Neural progenitor cell (in vitro differentiated cells): ENCODE measurements at regions not wholly inside any gene's neighbourhood (a gene's known extent, or its start where the extent isn't known, plus 50 kb on each side); places are given as distances from the start of the nearest gene placed in this dataset.

Experiments
- EZH2 ChIP-seq: fragments of 200-600 bp; sonication (generic); IDR thresholded peaks from 2 replicates; pipeline ENCODE4 v1.6.1; 2017; ENCODE audit warnings: antibody characterized with exemption, mild to moderate bottlenecking, moderate library complexity
- EZH2phosphoT487 ChIP-seq: fragments of 200-600 bp; sonication (generic); IDR thresholded peaks from 2 replicates; pipeline ENCODE4 v1.6.1; 2017; ENCODE audit warnings: antibody characterized with exemption
- TF ChIP-seq, protein P1 (sequence below): fragments of 200-600 bp; sonication (generic); IDR thresholded peaks from 2 replicates; pipeline ENCODE4 v1.5.1; 2017; ENCODE audit warnings: antibody characterized with exemption, mild to moderate bottlenecking

GRCh38 chr6:21396313-21396712 lies 197.2 kb upstream of the SOX4 start:
- TF ChIP-seq, protein P1, sequence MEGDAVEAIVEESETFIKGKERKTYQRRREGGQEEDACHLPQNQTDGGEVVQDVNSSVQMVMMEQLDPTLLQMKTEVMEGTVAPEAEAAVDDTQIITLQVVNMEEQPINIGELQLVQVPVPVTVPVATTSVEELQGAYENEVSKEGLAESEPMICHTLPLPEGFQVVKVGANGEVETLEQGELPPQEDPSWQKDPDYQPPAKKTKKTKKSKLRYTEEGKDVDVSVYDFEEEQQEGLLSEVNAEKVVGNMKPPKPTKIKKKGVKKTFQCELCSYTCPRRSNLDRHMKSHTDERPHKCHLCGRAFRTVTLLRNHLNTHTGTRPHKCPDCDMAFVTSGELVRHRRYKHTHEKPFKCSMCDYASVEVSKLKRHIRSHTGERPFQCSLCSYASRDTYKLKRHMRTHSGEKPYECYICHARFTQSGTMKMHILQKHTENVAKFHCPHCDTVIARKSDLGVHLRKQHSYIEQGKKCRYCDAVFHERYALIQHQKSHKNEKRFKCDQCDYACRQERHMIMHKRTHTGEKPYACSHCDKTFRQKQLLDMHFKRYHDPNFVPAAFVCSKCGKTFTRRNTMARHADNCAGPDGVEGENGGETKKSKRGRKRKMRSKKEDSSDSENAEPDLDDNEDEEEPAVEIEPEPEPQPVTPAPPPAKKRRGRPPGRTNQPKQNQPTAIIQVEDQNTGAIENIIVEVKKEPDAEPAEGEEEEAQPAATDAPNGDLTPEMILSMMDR = no peak
- TF ChIP-seq EZH2phosphoT487 (no peak), EZH2 (no peak)
